GM23338 (cell line): ENCODE measurements at regions not wholly inside any gene's neighbourhood (a gene's known extent, or its start where the extent isn't known, plus 50 kb on each side); places are given as distances from the start of the nearest gene placed in this dataset.

Experiments
- CREB1 ChIP-seq: fragments of 250-450 bp; sonication (Bioruptor Pico); IDR thresholded peaks from 2 replicates; pipeline ENCODE4 v1.5.0; 2020; ENCODE audit warnings: low read depth, mild to moderate bottlenecking, moderate library complexity
- CTCF ChIP-seq, 2 experiments: fragments of 200-600 bp in 1 of 2; sonication (generic) in 1 of 2; conservative IDR thresholded peaks; 2 replicates each; pipeline versions ENCODE4 v1.5.1 to v1.6.1; 2016 to 2017; ENCODE audit warnings: antibody characterized with exemption in 2 of 2, low read depth in 2 of 2, mild to moderate bottlenecking in 2 of 2, moderate library complexity in 1 of 2
- EZH2 ChIP-seq: fragments of 200-600 bp; sonication (generic); IDR thresholded peaks from one replicate; pipeline ENCODE4 v1.8.0; 2017; ENCODE audit warnings: antibody characterized with exemption, mild to moderate bottlenecking, low read depth; ENCODE audit not compliant: unreplicated experiment
- EZH2phosphoT487 ChIP-seq: fragments of 200-600 bp; sonication (generic); IDR thresholded peaks from one replicate; pipeline ENCODE4 v1.8.1; 2018; ENCODE audit warnings: antibody characterized with exemption; ENCODE audit not compliant: unreplicated experiment
- JUNB ChIP-seq: IDR thresholded peaks from one replicate; pipeline ENCODE4 v1.6.1; 2016; ENCODE audit warnings: antibody characterized with exemption; ENCODE audit not compliant: unreplicated experiment
- NANOG ChIP-seq: IDR thresholded peaks from 2 replicates; pipeline ENCODE4 v1.6.1; 2016; ENCODE audit warnings: antibody characterized with exemption, borderline replicate concordance
- POLR2AphosphoS5 ChIP-seq: IDR thresholded peaks from 2 replicates; pipeline ENCODE4 v1.6.1; 2016; ENCODE audit warnings: antibody characterized with exemption, low read depth
- REST ChIP-seq: IDR thresholded peaks from one replicate; pipeline ENCODE4 v1.6.1; 2018; ENCODE audit warnings: antibody characterized with exemption; ENCODE audit not compliant: unreplicated experiment
- STAT1 ChIP-seq: IDR thresholded peaks from one replicate; pipeline ENCODE4 v1.6.1; 2016; ENCODE audit warnings: antibody characterized with exemption; ENCODE audit not compliant: unreplicated experiment
- ZNF114 ChIP-seq: fragments of 250-450 bp; sonication (Bioruptor Pico); IDR thresholded peaks from 2 replicates; pipeline ENCODE4 v1.5.0; 2020; ENCODE audit warnings: mild to moderate bottlenecking, moderate library complexity
- ZNF331 ChIP-seq: fragments of 250-450 bp; sonication (Bioruptor Pico); IDR thresholded peaks from 2 replicates; pipeline ENCODE4 v1.5.0; 2020; ENCODE audit warnings: low read depth, mild to moderate bottlenecking, moderate library complexity
- TF ChIP-seq, protein P1 (sequence below): fragments of 250-450 bp; sonication (Bioruptor Pico); IDR thresholded peaks from 2 replicates; pipeline ENCODE4 v1.5.0; 2020; ENCODE audit warnings: mild to moderate bottlenecking, moderate library complexity
- TF ChIP-seq, protein P2 (sequence below): IDR thresholded peaks from 2 replicates; pipeline ENCODE4 v1.6.1; 2016; ENCODE audit warnings: antibody characterized with exemption

- TF ChIP-seq CTCF (conservative IDR thresholded peaks at IDR 0.05; ENCODE audit: low read depth in 2 of 2) (no peak), EZH2 (no peak), POLR2AphosphoS5 (no peak), JUNB (no peak), ZNF114 (no peak), REST (no peak), EZH2phosphoT487 (no peak), CREB1 (CRISPR knock-in tag) (no peak), NANOG (no peak), ZNF331 (CRISPR knock-in tag) (no peak), STAT1 (no peak)
- TF ChIP-seq, protein P1, sequence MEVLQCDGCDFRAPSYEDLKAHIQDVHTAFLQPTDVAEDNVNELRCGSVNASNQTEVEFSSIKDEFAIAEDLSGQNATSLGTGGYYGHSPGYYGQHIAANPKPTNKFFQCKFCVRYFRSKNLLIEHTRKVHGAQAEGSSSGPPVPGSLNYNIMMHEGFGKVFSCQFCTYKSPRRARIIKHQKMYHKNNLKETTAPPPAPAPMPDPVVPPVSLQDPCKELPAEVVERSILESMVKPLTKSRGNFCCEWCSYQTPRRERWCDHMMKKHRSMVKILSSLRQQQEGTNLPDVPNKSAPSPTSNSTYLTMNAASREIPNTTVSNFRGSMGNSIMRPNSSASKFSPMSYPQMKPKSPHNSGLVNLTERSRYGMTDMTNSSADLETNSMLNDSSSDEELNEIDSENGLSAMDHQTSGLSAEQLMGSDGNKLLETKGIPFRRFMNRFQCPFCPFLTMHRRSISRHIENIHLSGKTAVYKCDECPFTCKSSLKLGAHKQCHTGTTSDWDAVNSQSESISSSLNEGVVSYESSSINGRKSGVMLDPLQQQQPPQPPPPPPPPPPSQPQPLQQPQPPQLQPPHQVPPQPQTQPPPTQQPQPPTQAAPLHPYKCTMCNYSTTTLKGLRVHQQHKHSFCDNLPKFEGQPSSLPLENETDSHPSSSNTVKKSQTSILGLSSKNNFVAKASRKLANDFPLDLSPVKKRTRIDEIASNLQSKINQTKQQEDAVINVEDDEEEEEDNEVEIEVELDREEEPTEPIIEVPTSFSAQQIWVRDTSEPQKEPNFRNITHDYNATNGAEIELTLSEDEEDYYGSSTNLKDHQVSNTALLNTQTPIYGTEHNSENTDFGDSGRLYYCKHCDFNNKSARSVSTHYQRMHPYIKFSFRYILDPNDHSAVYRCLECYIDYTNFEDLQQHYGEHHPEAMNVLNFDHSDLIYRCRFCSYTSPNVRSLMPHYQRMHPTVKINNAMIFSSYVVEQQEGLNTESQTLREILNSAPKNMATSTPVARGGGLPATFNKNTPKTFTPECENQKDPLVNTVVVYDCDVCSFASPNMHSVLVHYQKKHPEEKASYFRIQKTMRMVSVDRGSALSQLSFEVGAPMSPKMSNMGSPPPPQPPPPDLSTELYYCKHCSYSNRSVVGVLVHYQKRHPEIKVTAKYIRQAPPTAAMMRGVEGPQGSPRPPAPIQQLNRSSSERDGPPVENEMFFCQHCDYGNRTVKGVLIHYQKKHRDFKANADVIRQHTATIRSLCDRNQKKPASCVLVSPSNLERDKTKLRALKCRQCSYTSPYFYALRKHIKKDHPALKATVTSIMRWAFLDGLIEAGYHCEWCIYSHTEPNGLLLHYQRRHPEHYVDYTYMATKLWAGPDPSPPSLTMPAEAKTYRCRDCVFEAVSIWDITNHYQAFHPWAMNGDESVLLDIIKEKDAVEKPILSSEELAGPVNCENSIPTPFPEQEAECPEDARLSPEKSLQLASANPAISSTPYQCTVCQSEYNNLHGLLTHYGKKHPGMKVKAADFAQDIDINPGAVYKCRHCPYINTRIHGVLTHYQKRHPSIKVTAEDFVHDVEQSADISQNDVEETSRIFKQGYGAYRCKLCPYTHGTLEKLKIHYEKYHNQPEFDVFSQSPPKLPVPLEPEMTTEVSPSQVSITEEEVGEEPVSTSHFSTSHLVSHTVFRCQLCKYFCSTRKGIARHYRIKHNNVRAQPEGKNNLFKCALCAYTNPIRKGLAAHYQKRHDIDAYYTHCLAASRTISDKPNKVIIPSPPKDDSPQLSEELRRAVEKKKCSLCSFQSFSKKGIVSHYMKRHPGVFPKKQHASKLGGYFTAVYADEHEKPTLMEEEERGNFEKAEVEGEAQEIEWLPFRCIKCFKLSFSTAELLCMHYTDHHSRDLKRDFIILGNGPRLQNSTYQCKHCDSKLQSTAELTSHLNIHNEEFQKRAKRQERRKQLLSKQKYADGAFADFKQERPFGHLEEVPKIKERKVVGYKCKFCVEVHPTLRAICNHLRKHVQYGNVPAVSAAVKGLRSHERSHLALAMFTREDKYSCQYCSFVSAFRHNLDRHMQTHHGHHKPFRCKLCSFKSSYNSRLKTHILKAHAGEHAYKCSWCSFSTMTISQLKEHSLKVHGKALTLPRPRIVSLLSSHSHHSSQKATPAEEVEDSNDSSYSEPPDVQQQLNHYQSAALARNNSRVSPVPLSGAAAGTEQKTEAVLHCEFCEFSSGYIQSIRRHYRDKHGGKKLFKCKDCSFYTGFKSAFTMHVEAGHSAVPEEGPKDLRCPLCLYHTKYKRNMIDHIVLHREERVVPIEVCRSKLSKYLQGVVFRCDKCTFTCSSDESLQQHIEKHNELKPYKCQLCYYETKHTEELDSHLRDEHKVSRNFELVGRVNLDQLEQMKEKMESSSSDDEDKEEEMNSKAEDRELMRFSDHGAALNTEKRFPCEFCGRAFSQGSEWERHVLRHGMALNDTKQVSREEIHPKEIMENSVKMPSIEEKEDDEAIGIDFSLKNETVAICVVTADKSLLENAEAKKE: no peak
- TF ChIP-seq, protein P2, sequence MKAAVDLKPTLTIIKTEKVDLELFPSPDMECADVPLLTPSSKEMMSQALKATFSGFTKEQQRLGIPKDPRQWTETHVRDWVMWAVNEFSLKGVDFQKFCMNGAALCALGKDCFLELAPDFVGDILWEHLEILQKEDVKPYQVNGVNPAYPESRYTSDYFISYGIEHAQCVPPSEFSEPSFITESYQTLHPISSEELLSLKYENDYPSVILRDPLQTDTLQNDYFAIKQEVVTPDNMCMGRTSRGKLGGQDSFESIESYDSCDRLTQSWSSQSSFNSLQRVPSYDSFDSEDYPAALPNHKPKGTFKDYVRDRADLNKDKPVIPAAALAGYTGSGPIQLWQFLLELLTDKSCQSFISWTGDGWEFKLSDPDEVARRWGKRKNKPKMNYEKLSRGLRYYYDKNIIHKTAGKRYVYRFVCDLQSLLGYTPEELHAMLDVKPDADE: no peak
Measured at GRCh38 chr15:69885173-69885955, 212.4 kb downstream of the TLE3 start.
